ENCODE measurements at regions not wholly inside any gene's neighbourhood (a gene's known extent, or its start where the extent isn't known, plus 50 kb on each side); places are given as distances from the start of the nearest gene placed in this dataset.

GRCh38 chr10:78992333-78992732 lies 76.4 kb upstream of the ZMIZ1 start:
- WGBS, 4 donors = 82 to 100% (median 88%) methylated on average over 1 to 6 of the region's 6 CpGs
- Histone ChIP-seq H3K4me3 (no peak overlapping the region), H3K27ac (no peak overlapping the region)

GRCh38 chr10:78993261-78993945 lies 75.4 kb upstream of the ZMIZ1 start:
- Histone ChIP-seq H3K36me3 (replicated peaks in 1 of 2) (no peaks in the 10 kb centered on the region), H3K27me3 (no peaks in the 10 kb centered on the region), H3K4me3 (no peak overlapping the region), H3K9me3 (replicated peaks in 1 of 3) (no peaks in the 10 kb centered on the region), H3K27ac (no peak overlapping the region), H3K4me1 (replicated peaks in 1 of 2) (no peaks in the 10 kb centered on the region)
- TF ChIP-seq CTCF (IDR thresholded peaks at IDR 0.05) (no peak), POLR2A (IDR thresholded peaks at IDR 0.05) (no peak)
- WGBS, 4 donors = 88 to 95% (median 92%) methylated on average over 8 to 10 of the region's 10 CpGs
- no peak for DNase-seq
- intact Hi-C loops (cut with DNase I) = no loop called here

More at GRCh38 chr10:78992333-78992732, 76.4 kb upstream of the ZMIZ1 start:
- TF ChIP-seq CTCF (IDR thresholded peaks at IDR 0.05) (no peak), POLR2A (IDR thresholded peaks at IDR 0.05) (no peak)
- no peak for DNase-seq
- intact Hi-C loops (cut with DNase I) = no loop called here
- no peaks in the 10 kb centered on the region for H3K27me3 ChIP-seq
- H3K4me1 ChIP-seq (replicated peaks in 1 of 2) = no peaks in the 10 kb centered on the region
- no peaks in the 10 kb centered on the region for H3K9me3 ChIP-seq (replicated peaks in 1 of 3)
- no peaks in the 10 kb centered on the region for H3K36me3 ChIP-seq (replicated peaks in 1 of 2)

- Histone ChIP-seq H3K27ac (no peak overlapping the region), H3K4me3 (no peak overlapping the region), H3K4me1 (replicated peaks in 1 of 2) (peaks cover 0 to 3% of the 10 kb centered on the region in 2 donors), H3K9me3 (replicated peaks in 1 of 3) (no peaks in the 10 kb centered on the region), H3K36me3 (replicated peaks in 1 of 2) (no peaks in the 10 kb centered on the region), H3K27me3 (no peaks in the 10 kb centered on the region)
- TF ChIP-seq CTCF (IDR thresholded peaks at IDR 0.05) = no peak
- no peak for TF ChIP-seq POLR2A (IDR thresholded peaks at IDR 0.05)
- 90 to 92% (median 91%) methylated on average over 11 to 14 of the region's 14 CpGs for WGBS, 4 donors
- intact Hi-C loops (cut with DNase I) = no loop called here
- no peak for DNase-seq
Observed at GRCh38 chr10:78995987-78996791, 72.6 kb upstream of the ZMIZ1 start.

- no peaks in the 10 kb centered on the region for H3K27me3 ChIP-seq
- no peak overlapping the region for H3K4me3 ChIP-seq
- H3K4me1 ChIP-seq (replicated peaks in 1 of 2) = peaks cover 0 to 8% of the 10 kb centered on the region in 2 donors
- H3K27ac ChIP-seq = no peak overlapping the region
- 80 to 100% (median 93%) methylated on average over 2 to 3 of the region's 3 CpGs for WGBS, 4 donors
- TF ChIP-seq POLR2A (IDR thresholded peaks at IDR 0.05) (no peak), CTCF (IDR thresholded peaks at IDR 0.05) (no peak)
- H3K9me3 ChIP-seq (replicated peaks in 1 of 3) = no peaks in the 10 kb centered on the region
- no peaks in the 10 kb centered on the region for H3K36me3 ChIP-seq (replicated peaks in 1 of 2)
- intact Hi-C loops (cut with DNase I) = no loop called here
- DNase-seq = no peak
Observed at GRCh38 chr10:78996792-78997129, 72.0 kb upstream of the ZMIZ1 start.
